ENCODE measurements at regions not wholly inside any gene's neighbourhood (a gene's known extent, or its start where the extent isn't known, plus 50 kb on each side); places are given as distances from the start of the nearest gene placed in this dataset.

GRCh38 chr18:46346213-46346612, 242.0 kb downstream of the HAUS1 start:
- no peak for DNase-seq (ENCODE audit: low read depth)

GRCh38 chr18:46346896-46347630, 242.9 kb downstream of the HAUS1 start:
- DNase-seq (ENCODE audit: low read depth) = no peak

- DNase-seq (ENCODE audit: low read depth) = no peak
These were observed 246.5 kb downstream of the HAUS1 start for GRCh38 chr18:46350598-46351159.

- DNase-seq (ENCODE audit: low read depth) = no peak
These were observed 248.5 kb downstream of the HAUS1 start for GRCh38 chr18:46352520-46353250.

GRCh38 chr18:46353460-46353859, 249.3 kb downstream of the HAUS1 start:
- DNase-seq (ENCODE audit: low read depth) = no peak

GRCh38 chr18:46356278-46357033, 252.3 kb downstream of the HAUS1 start:
- DNase-seq (ENCODE audit: low read depth) = no peak

- DNase-seq (ENCODE audit: low read depth) = no peak
These were observed 256.0 kb downstream of the HAUS1 start for GRCh38 chr18:46360102-46360699.

- DNase-seq (ENCODE audit: low read depth) = no peak
These were observed 256.7 kb downstream of the HAUS1 start for GRCh38 chr18:46360866-46361265.

- no peak for DNase-seq (ENCODE audit: low read depth)
These were observed 258.3 kb downstream of the HAUS1 start for GRCh38 chr18:46362533-46362932.

GRCh38 chr18:46364048-46364447, 259.9 kb downstream of the HAUS1 start:
- no peak for DNase-seq (ENCODE audit: low read depth)

- no peak for DNase-seq (ENCODE audit: low read depth)
These were observed 262.0 kb downstream of the HAUS1 start for GRCh38 chr18:46366201-46366600.

GRCh38 chr18:46366751-46367376, 262.7 kb downstream of the HAUS1 start:
- no peak for DNase-seq (ENCODE audit: low read depth)

GRCh38 chr18:46369323-46369722, 265.1 kb downstream of the HAUS1 start:
- DNase-seq (ENCODE audit: low read depth) = no peak

- no peak for DNase-seq (ENCODE audit: low read depth)
These were observed 266.7 kb downstream of the HAUS1 start for GRCh38 chr18:46370898-46371297.

- no peak for DNase-seq (ENCODE audit: low read depth)
These were observed 268.5 kb downstream of the HAUS1 start for GRCh38 chr18:46372670-46373069.

GRCh38 chr18:46373131-46373530, 268.9 kb downstream of the HAUS1 start:
- no peak for DNase-seq (ENCODE audit: low read depth)

- DNase-seq (ENCODE audit: low read depth) = no peak
These were observed 269.6 kb downstream of the HAUS1 start for GRCh38 chr18:46373791-46374190.

GRCh38 chr18:46374850-46375249, 270.7 kb downstream of the HAUS1 start:
- DNase-seq (ENCODE audit: low read depth) = no peak

GRCh38 chr18:46377557-46377956, 273.4 kb downstream of the HAUS1 start:
- DNase-seq (ENCODE audit: low read depth) = no peak

GRCh38 chr18:46378126-46378863, 274.1 kb downstream of the HAUS1 start:
- no peak for DNase-seq (ENCODE audit: low read depth)

GRCh38 chr18:46378864-46379207, 274.7 kb downstream of the HAUS1 start:
- no peak for DNase-seq (ENCODE audit: low read depth)
